ENCODE measurements at regions not wholly inside any gene's neighbourhood (a gene's known extent, or its start where the extent isn't known, plus 50 kb on each side); places are given as distances from the start of the nearest gene placed in this dataset.

DNA sequence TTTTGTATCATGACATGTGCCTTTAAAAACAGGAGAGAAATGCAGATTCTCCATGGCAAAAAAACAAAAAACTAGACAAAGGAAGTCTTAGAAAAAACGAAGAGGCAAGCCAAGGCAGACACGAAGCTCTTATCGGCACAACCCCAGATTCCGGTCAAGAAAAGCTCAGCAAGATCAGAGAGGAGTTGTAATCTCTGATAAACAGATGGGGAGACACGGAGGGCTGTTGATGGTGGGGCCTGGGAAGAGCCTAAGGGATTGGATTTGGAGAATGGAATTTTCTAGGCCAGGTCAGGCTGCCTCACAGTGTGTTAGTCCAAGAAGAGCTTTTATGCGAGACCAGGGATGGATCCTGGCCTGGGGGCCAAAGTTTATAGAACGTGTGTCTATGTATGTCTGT, 96.2 kb upstream of the AKT3 start:
- TF ChIP-seq, protein P1, sequence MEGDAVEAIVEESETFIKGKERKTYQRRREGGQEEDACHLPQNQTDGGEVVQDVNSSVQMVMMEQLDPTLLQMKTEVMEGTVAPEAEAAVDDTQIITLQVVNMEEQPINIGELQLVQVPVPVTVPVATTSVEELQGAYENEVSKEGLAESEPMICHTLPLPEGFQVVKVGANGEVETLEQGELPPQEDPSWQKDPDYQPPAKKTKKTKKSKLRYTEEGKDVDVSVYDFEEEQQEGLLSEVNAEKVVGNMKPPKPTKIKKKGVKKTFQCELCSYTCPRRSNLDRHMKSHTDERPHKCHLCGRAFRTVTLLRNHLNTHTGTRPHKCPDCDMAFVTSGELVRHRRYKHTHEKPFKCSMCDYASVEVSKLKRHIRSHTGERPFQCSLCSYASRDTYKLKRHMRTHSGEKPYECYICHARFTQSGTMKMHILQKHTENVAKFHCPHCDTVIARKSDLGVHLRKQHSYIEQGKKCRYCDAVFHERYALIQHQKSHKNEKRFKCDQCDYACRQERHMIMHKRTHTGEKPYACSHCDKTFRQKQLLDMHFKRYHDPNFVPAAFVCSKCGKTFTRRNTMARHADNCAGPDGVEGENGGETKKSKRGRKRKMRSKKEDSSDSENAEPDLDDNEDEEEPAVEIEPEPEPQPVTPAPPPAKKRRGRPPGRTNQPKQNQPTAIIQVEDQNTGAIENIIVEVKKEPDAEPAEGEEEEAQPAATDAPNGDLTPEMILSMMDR (IDR thresholded peaks at IDR 0.05), result no peak
- TF ChIP-seq POLR2A (IDR thresholded peaks at IDR 0.05), result no peak
